ENCODE measurements at regions not wholly inside any gene's neighbourhood (a gene's known extent, or its start where the extent isn't known, plus 50 kb on each side); places are given as distances from the start of the nearest gene placed in this dataset.
"Not testable (repeated sequence)": the region's sequence is repeated elsewhere in the genome, so short reads cannot be mapped to it uniquely, and the experiment has no call there.

DNA sequence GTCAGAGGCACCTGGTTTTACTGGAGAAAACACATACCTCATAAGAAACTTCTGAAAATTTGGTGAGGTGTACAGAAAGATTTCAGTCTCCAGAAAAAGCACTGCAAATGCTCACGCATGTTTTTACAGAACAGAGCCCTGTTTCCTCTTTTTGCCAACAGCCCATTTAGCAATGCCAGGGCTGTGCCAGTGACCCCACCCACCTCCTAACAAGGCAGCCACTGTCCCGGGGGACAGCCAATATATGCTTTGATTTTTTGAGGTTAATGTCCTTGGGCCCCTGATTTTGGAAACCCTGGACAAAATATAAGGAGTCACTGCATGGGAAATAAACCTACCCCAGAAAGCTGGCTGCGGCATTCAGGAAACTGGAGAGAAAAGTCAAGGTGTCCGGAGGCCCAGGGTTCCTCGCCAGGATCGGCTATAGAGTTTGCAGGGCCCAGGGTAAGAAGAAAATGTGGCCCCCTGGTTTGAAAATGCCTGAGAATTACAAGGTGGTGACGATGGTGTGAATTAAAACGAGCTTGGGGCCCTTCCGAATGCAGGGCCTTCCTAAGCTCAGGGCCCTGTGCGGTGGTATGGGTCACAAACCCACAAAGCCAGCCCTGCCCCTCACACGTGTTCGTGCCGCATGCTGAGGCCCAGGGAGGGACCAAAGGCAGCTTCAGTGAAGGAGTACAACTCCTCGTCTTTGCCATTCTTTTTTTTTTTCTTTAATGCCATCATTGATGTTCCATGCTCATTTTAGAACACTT lies 71.1 kb upstream of the WNT7B start:
- 86% methylated on average over 11 of the region's 14 CpGs for WGBS (ENCODE audit: insufficient coverage)
- no peaks in the 10 kb centered on the region for H3K36me3 Mint-ChIP-seq
- H3K4me3 ChIP-seq (ENCODE audit: control insufficient read depth in 1 of 2, extremely low read depth in 1 of 2, low read length in 1 of 2), result no peak overlapping the region
- H3K4me3 Mint-ChIP-seq, result no peak overlapping the region
- peaks cover 0 to 17% of the 10 kb centered on the region in 2 experiments for H3K27me3 ChIP-seq (replicated peaks in 1 of 2; ENCODE audit: control insufficient read depth in 2 of 2, extremely low read depth in 1 of 2, insufficient read depth in 2 of 2, low read length in 1 of 2)
- H3K4me1 ChIP-seq (ENCODE audit: control insufficient read depth in 1 of 2, extremely low read depth in 1 of 2, insufficient read depth in 2 of 2, low read length in 2 of 2), result peaks cover 0 to 46% of the 10 kb centered on the region in 2 experiments
- no peak for DNase-seq
- ATAC-seq (replicated peaks in 1 of 4), result no peak
- H3K27ac ChIP-seq (ENCODE audit: low read length), result no peak overlapping the region
- ChIA-PET CTCF (interaction anchor here (0.8 to 1.1 kb wide), 2 partner anchors 41 to 60 kb away, joined by 3 to 5 read pairs; no protein-coding TSS in a partner anchor), POLR2A (interaction anchor here in 1 of 2 donors (0.6 kb wide), 1 partner anchor 1371 kb away, joined by 3 read pairs; no protein-coding TSS in a partner anchor)
- peak overlapping the region; percentile 39 to 90 for H3K27ac Mint-ChIP-seq
- H3K9me3 Mint-ChIP-seq, result no peaks in the 10 kb centered on the region
- H3K9me3 ChIP-seq, result no peaks in the 10 kb centered on the region
- no peaks in the 10 kb centered on the region for H3K36me3 ChIP-seq (ENCODE audit: control insufficient read depth in 2 of 2, extremely low read depth in 1 of 2, insufficient read depth in 1 of 2, low read length in 1 of 2)
- H3K4me1 Mint-ChIP-seq, result peaks cover 36 to 67% (median 37%) of the 10 kb centered on the region in 3 donors
- no peaks in the 10 kb centered on the region for H3K27me3 Mint-ChIP-seq

DNA sequence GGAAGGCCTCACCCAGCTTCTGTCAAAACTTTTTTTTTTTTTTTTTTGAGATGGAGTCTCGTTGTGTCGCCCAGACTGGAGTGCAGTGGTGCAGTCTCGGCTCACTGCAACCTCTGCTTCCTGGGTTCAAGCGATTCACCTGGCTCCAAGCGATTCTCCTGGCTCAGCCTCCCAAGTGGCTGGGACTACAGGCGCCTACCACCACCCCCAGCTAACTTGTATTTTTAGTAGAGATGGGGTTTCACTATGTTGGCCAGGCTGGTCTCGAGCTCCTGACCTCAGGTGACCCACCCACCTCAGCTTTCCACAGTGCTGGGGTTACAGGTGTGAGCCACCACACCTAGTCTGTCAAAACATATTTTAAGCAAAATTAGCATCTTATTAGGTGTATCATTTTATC lies 71.7 kb upstream of the WNT7B start:
- H3K27ac ChIP-seq (ENCODE audit: low read length); H3K27me3 Mint-ChIP-seq; H3K4me3 ChIP-seq (ENCODE audit: control insufficient read depth in 1 of 2, extremely low read depth in 1 of 2, low read length in 1 of 2); H3K9me3 ChIP-seq; H3K36me3 Mint-ChIP-seq; ATAC-seq (replicated peaks in 1 of 4); H3K36me3 ChIP-seq (ENCODE audit: control insufficient read depth in 2 of 2, extremely low read depth in 1 of 2, insufficient read depth in 1 of 2, low read length in 1 of 2); H3K27ac Mint-ChIP-seq; H3K9me3 Mint-ChIP-seq; DNase-seq; H3K4me3 Mint-ChIP-seq: not testable (repeated sequence)
- CTCF ChIA-PET, result interaction anchor here (0.8 to 1.1 kb wide), 2 partner anchors 42 to 61 kb away, joined by 3 to 5 read pairs; no protein-coding TSS in a partner anchor
- Histone ChIP-seq H3K4me1 (ENCODE audit: control insufficient read depth in 1 of 2, extremely low read depth in 1 of 2, insufficient read depth in 2 of 2, low read length in 2 of 2) (peaks cover 0 to 46% of the 10 kb centered on the region in 2 experiments), H3K27me3 (replicated peaks in 1 of 2; ENCODE audit: control insufficient read depth in 2 of 2, extremely low read depth in 1 of 2, insufficient read depth in 2 of 2, low read length in 1 of 2) (peaks cover 0 to 17% of the 10 kb centered on the region in 2 experiments)
- peaks cover 34 to 66% (median 42%) of the 10 kb centered on the region in 3 donors for H3K4me1 Mint-ChIP-seq
- POLR2A ChIA-PET, result interaction anchor here in 1 of 2 donors (0.6 kb wide), 1 partner anchor 1371 kb away, joined by 3 read pairs; no protein-coding TSS in a partner anchor
- 90% methylated on average over 2 of the region's 7 CpGs for WGBS (ENCODE audit: insufficient coverage)

DNA sequence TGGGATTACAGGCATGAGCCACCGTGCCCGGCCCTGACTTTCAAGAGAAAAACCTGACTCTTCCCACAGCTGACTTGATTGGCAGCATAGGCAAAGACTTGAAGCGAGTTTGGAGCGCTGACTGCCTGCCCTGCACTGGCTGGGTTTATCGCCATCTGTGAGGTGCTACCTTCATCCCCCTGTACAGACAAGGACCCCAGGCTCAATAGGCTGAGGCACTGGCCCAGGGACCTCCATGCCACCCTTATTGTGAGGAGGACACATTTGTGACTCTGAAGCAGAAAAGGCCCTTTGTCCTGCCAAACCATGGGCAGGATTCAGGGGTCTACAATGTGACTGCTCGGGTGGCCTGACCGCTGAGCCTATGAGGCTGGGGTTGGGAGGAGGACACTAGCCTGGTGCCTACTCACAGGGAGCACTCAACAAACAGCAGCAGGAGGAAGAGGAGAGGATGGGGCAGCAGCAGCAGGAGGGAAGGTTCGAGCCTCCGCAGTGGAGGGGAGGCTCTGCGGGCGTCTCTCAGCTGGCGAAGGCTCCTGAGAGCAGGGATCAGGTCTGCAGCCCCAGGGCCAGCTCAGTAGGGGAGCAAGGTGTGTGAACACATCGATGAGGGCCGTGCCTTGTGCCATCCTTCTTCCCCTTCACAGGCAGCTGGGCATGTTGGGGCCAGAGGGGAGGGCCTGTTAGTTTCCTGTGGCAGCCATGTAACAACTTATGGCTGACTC lies 72.9 kb upstream of the WNT7B start:
- no peaks in the 10 kb centered on the region for H3K36me3 Mint-ChIP-seq
- peaks cover 30 to 60% (median 46%) of the 10 kb centered on the region in 3 donors for H3K4me1 Mint-ChIP-seq
- no peak for ATAC-seq (replicated peaks in 1 of 4)
- H3K27ac ChIP-seq (ENCODE audit: low read length), result no peak overlapping the region
- peaks cover 0 to 9% of the 10 kb centered on the region in 2 experiments for H3K27me3 ChIP-seq (replicated peaks in 1 of 2; ENCODE audit: control insufficient read depth in 2 of 2, extremely low read depth in 1 of 2, insufficient read depth in 2 of 2, low read length in 1 of 2)
- no peaks in the 10 kb centered on the region for H3K36me3 ChIP-seq (ENCODE audit: control insufficient read depth in 2 of 2, extremely low read depth in 1 of 2, insufficient read depth in 1 of 2, low read length in 1 of 2)
- H3K4me3 ChIP-seq (ENCODE audit: control insufficient read depth in 1 of 2, extremely low read depth in 1 of 2, low read length in 1 of 2), result no peak overlapping the region
- no peaks in the 10 kb centered on the region for H3K27me3 Mint-ChIP-seq
- ChIA-PET POLR2A (no interaction called here), CTCF (no interaction called here)
- H3K9me3 ChIP-seq, result no peaks in the 10 kb centered on the region
- no peaks in the 10 kb centered on the region for H3K9me3 Mint-ChIP-seq
- peak overlapping the region; percentile 98 to 99 for H3K27ac Mint-ChIP-seq
- DNase-seq, result no peak
- 100% methylated on average over 2 of the region's 14 CpGs for WGBS (ENCODE audit: insufficient coverage)
- peaks cover 0 to 42% of the 10 kb centered on the region in 2 experiments for H3K4me1 ChIP-seq (ENCODE audit: control insufficient read depth in 1 of 2, extremely low read depth in 1 of 2, insufficient read depth in 2 of 2, low read length in 2 of 2)
- H3K4me3 Mint-ChIP-seq, result no peak overlapping the region

DNA sequence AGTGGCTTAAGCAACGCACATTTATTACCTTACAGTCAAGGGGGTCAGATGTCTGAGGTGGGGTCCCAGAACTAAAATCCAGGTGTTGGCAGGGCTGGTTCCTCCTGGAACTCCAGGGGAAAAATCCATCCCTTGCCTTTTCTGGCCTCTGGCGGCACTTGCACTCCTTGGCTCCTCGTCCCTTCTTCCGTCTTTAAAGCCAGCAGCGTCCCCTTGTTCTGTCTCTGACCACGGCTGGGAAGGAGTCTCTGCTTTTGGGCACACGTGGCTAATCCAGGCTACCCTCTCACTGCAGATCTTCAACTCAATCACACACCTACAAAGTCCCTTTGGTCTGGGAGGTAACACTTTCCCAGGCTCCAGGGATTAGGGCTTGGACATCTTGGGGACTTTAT lies 73.5 kb upstream of the WNT7B start:
- Histone ChIP-seq H3K27me3 (replicated peaks in 1 of 2; ENCODE audit: control insufficient read depth in 2 of 2, extremely low read depth in 1 of 2, insufficient read depth in 2 of 2, low read length in 1 of 2) (peaks cover 0 to 5% of the 10 kb centered on the region in 2 experiments), H3K27ac (ENCODE audit: low read length) (peak overlapping the region; percentile 78), H3K4me3 (ENCODE audit: control insufficient read depth in 1 of 2, extremely low read depth in 1 of 2, low read length in 1 of 2) (no peak overlapping the region), H3K36me3 (ENCODE audit: control insufficient read depth in 2 of 2, extremely low read depth in 1 of 2, insufficient read depth in 1 of 2, low read length in 1 of 2) (no peaks in the 10 kb centered on the region), H3K4me1 (ENCODE audit: control insufficient read depth in 1 of 2, extremely low read depth in 1 of 2, insufficient read depth in 2 of 2, low read length in 2 of 2) (peaks cover 0 to 43% of the 10 kb centered on the region in 2 experiments), H3K9me3 (no peaks in the 10 kb centered on the region)
- Mint-ChIP-seq H3K9me3 (no peaks in the 10 kb centered on the region), H3K4me3 (no peak overlapping the region), H3K4me1 (peaks cover 34 to 64% (median 52%) of the 10 kb centered on the region in 3 donors), H3K27ac (peak overlapping the region; percentile 98 to 99), H3K36me3 (no peaks in the 10 kb centered on the region), H3K27me3 (no peaks in the 10 kb centered on the region)
- 91% methylated on average over 6 of the region's 7 CpGs for WGBS (ENCODE audit: insufficient coverage)
- ChIA-PET POLR2A (no interaction called here), CTCF (no interaction called here)
- ATAC-seq (replicated peaks in 1 of 4), result no peak
- no peak for DNase-seq

DNA sequence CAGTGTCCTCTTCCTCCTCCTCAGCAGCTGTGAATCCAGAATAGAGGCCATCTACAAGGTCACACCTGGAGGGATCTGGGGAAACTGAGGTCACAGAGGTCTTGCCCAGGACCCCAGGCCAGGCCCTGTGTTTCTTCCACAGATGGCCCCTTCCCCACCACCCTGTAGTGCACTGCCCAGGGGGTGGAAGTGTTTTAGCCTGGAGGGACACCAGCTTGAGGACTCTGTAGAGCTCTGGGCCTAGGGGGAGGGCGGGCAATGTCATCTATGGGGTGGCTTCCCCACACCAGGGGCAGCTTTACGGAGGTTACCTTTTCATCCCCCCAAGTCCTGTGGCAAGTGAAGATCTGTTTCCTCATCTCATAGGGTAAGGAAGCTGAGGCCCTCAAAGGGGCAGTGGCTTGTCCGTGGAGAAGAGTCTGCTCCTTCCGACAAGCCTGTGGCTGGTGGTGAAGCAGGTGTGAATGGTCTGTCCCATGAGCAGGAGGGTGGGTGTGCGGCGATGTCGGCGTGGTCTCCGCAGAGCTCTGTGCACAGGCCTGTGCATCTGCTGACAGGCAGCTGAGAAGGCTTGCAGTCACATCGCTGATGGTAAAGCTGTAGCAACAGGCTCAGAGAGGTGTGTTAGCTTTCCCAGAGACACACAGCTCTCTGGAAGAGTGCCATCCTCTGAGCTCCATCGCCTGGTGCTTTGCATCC lies 74.1 kb upstream of the WNT7B start:
- ChIA-PET POLR2A (no interaction called here), CTCF (no interaction called here)
- H3K27me3 ChIP-seq (replicated peaks in 1 of 2; ENCODE audit: control insufficient read depth in 2 of 2, extremely low read depth in 1 of 2, insufficient read depth in 2 of 2, low read length in 1 of 2), result no peaks in the 10 kb centered on the region
- peaks cover 0 to 44% of the 10 kb centered on the region in 2 experiments for H3K4me1 ChIP-seq (ENCODE audit: control insufficient read depth in 1 of 2, extremely low read depth in 1 of 2, insufficient read depth in 2 of 2, low read length in 2 of 2)
- peaks cover 34 to 64% (median 50%) of the 10 kb centered on the region in 3 donors for H3K4me1 Mint-ChIP-seq
- WGBS (ENCODE audit: insufficient coverage), result 73% methylated on average over 9 of the region's 11 CpGs
- peak overlapping the region in 1 of 3 donors; percentile 94 for H3K4me3 Mint-ChIP-seq
- no peaks in the 10 kb centered on the region for H3K36me3 Mint-ChIP-seq
- no peaks in the 10 kb centered on the region for H3K9me3 Mint-ChIP-seq
- H3K36me3 ChIP-seq (ENCODE audit: control insufficient read depth in 2 of 2, extremely low read depth in 1 of 2, insufficient read depth in 1 of 2, low read length in 1 of 2), result no peaks in the 10 kb centered on the region
- DNase-seq (no peak), ATAC-seq (replicated peaks in 1 of 4) (no peak)
- H3K27me3 Mint-ChIP-seq, result no peaks in the 10 kb centered on the region
- peak overlapping the region; percentile 98 to 99 for H3K27ac Mint-ChIP-seq
- H3K27ac ChIP-seq (ENCODE audit: low read length), result peak overlapping the region; percentile 78
- no peaks in the 10 kb centered on the region for H3K9me3 ChIP-seq
- H3K4me3 ChIP-seq (ENCODE audit: control insufficient read depth in 1 of 2, extremely low read depth in 1 of 2, low read length in 1 of 2), result no peak overlapping the region

DNA sequence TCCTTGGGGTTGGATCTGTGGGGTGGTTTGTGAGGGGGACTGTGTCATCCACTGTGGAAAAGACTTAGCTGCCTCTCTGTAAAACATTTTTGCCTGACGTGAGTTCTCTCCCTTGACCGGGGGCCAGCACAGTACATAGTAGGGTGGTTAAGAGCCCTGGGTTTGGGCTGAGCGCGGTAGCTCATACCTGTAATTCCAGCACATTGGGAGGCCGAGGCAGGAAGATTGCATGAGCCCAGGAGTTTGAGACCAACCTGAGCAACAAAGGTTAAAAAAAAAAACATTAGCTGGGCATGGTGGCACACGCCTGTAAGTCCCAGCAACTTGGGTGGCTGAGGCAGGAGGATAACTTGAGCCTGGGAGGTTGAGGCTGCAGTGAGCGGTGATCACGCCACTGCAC lies 74.7 kb upstream of the WNT7B start:
- Histone ChIP-seq H3K4me3 (ENCODE audit: control insufficient read depth in 1 of 2, extremely low read depth in 1 of 2, low read length in 1 of 2) (no peak overlapping the region), H3K27ac (ENCODE audit: low read length) (peak overlapping the region; percentile 78), H3K27me3 (replicated peaks in 1 of 2; ENCODE audit: control insufficient read depth in 2 of 2, extremely low read depth in 1 of 2, insufficient read depth in 2 of 2, low read length in 1 of 2) (no peaks in the 10 kb centered on the region), H3K4me1 (ENCODE audit: control insufficient read depth in 1 of 2, extremely low read depth in 1 of 2, insufficient read depth in 2 of 2, low read length in 2 of 2) (peaks cover 0 to 47% of the 10 kb centered on the region in 2 experiments), H3K9me3 (no peaks in the 10 kb centered on the region), H3K36me3 (ENCODE audit: control insufficient read depth in 2 of 2, extremely low read depth in 1 of 2, insufficient read depth in 1 of 2, low read length in 1 of 2) (no peaks in the 10 kb centered on the region)
- peak overlapping the region; percentile 98 to 99 for H3K27ac Mint-ChIP-seq
- no peaks in the 10 kb centered on the region for H3K9me3 Mint-ChIP-seq
- ChIA-PET POLR2A (no interaction called here), CTCF (interaction anchor here in 1 of 2 donors (0.6 kb wide), 1 partner anchor 69 kb away, joined by 3 read pairs; no protein-coding TSS in a partner anchor)
- no peak for DNase-seq
- H3K27me3 Mint-ChIP-seq, result no peaks in the 10 kb centered on the region
- peaks cover 36 to 64% (median 47%) of the 10 kb centered on the region in 3 donors for H3K4me1 Mint-ChIP-seq
- 91% methylated on average over 7 of the region's 8 CpGs for WGBS (ENCODE audit: insufficient coverage)
- no peak for ATAC-seq (replicated peaks in 1 of 4)
- H3K4me3 Mint-ChIP-seq, result peak overlapping the region; percentile 36 to 94 (median 47)
- no peaks in the 10 kb centered on the region for H3K36me3 Mint-ChIP-seq

All from T-cell (primary cell).